Activated CD4-positive, alpha-beta T cell treated with anti-CD3 and anti-CD28 coated beads for 48 hours (primary cell): ENCODE measurements at regions not wholly inside any gene's neighbourhood (a gene's known extent, or its start where the extent isn't known, plus 50 kb on each side); places are given as distances from the start of the nearest gene placed in this dataset.

Experiments
- DNase-seq: peaks from one replicate; pipeline ENCODE4 v3.0.0-alpha.2; 2020

DNA sequence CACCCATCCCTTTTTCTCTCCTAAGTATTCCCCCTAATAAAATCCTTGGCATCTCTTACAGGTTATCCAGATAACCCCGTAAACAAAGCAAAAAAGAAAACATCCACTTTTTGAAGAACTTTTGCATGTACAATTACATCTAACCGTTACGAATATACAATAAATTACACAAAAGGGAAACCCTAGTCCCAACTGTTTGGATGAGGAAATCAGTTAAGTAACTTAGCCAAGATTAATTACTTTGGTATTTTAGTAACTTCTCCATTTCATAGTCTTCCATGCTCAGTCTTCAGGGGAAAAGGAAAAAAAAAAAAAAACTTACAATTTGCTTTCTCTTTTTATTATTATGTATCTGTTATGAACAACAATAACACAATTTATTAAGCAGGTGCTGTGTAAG is 212.9 kb downstream of the ACTL7B start:
- no peak for DNase-seq

DNA sequence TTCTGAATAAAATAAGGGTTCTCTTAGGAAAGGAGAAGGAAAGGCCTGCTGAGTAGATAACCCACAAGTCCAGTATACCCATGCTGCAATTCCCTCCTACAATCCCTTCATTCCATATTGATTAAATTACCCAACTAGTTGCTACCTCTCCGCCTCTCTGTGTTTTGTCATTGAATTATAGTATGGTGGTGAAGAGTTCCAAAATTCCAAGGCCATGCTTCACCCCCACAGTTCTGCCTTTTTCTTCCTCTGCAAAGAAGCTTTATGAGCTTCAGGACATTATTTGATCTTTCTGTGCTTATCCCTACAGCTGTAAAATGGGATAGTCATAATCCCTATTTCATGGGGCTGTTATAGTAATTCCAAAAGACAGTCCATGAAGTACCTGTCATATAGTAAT is 215.6 kb downstream of the ACTL7B start:
- no peak for DNase-seq

DNA sequence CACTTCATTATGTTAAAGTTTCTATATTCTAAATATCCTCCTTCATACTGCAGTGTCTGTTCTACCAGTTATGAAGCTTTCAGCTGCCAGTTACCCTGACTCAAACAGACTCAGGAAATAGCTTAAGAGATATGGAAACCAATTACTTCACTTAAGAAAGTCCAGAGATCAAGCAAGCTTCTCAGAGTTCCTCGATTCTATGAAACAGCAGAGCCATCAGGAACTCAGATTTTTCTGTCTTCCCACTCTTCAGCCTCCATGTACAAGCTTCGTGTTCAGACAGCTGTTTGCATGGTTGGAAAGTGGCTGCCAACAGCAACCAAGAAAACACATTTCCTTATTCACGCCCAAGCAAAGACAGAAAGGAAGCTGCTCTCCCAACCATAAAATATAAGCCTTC is 216.1 kb downstream of the ACTL7B start:
- DNase-seq, result no peak

DNA sequence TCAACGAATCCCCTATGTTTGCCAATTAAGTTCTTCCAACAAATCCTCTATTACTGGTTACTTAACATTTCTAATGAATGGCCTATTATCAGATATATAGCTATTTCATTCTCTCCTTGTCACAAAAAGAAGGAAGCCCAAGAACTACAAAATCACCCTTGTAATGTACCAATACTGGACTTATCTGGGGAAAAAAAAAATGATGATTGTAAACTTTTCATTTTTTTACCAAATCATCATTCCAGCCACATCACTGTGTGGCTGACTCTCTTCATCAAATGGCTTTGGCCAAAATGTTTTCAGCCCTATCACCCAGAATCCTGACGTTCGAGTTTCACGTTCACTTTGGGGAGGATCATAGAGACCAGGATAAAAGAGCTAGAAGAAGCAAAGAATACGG is 216.7 kb downstream of the ACTL7B start:
- no peak for DNase-seq

DNA sequence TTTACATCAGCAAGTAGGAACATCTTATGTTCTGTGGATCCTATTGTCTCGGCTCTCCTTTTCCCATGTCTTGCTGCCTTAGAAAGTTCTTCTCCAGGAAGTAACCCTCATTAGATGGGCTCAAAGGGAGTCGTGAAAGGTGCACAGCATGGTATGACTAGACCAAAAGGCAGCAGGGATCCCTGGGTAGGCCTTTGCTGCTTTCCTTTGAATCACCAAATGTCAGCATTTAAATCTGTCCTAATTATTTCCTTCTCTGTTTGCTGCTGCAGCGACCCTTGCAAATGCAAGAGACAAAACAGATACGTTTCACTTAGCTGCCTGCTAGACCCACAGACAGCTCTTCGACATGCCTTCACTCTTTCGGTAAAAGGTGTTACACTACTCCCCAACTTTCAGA is 218.4 kb downstream of the ACTL7B start:
- DNase-seq, result no peak

DNA sequence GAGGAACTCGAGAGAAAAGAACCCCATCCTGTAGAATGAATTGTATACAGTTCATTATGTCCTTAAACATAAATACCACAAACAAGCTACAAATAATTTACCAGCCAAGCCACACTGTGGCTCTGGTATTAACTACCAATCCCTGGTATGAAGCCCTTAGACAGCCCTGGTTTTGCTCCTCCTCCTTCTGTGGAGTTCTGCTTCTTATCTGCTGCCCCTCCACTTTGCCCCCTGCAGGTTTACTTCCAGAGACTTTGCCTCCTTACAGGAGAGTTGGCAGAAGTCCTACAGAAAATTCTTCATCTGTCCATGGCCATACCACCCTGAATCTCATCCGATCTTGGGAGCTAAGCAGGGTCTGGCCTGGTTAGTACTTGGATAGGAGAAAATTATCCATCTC is 219.8 kb downstream of the ACTL7B start:
- DNase-seq, result no peak

DNA sequence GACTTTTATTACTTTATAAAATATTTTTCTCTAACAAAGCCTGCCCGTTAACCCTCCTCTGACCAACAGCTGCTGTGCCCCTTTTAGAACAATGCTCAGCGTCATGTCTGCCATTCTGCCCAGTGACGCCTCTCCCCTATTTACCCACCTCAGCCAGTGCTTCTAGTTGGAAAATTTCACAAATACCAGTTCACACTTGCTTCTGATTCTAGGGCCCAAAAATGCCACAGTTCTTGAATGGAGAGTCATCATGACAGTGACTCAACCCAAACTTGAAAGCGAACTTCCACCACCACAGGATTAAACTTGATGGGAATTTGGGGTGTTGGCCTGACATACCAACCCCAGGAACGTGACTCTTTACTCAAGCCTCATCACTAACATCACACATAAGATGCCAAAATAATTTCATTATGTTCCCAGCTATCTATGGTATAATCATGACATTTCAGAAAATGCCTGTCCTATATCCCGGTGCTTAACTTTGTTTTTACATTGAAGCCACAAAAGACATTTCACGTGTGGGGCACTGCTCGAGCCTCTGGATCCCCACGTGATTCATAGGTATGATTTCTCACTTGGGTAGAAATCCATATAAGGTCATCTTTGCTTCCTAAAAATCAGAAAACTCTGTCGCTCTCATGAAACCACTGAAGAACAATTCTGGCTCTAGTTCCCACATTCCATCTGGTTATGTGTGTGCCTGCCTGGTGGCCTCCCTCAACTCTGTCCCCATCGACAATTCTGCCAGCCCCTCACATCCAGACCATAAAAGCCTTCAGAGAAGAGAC is 220.9 kb downstream of the ACTL7B start:
- DNase-seq, result no peak

DNA sequence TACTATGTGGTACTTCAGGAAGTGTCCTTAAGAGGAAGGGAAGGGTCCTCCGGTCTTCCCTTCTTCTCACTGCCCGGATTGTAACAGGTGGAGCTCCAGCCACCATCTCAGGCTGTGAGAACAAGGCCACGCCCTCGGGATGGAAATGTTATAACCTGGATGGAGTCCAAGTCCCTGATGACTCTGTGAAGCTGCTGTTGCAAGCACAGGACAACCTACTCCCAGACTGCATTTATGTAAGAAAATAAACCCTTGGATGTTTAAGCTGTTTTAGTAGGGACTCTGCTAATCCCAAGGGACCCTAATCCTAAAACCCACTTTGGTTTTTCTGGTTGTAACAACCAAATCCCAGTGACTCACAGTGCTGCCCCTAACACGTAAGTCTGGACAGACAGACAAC is 221.6 kb downstream of the ACTL7B start:
- no peak for DNase-seq

DNA sequence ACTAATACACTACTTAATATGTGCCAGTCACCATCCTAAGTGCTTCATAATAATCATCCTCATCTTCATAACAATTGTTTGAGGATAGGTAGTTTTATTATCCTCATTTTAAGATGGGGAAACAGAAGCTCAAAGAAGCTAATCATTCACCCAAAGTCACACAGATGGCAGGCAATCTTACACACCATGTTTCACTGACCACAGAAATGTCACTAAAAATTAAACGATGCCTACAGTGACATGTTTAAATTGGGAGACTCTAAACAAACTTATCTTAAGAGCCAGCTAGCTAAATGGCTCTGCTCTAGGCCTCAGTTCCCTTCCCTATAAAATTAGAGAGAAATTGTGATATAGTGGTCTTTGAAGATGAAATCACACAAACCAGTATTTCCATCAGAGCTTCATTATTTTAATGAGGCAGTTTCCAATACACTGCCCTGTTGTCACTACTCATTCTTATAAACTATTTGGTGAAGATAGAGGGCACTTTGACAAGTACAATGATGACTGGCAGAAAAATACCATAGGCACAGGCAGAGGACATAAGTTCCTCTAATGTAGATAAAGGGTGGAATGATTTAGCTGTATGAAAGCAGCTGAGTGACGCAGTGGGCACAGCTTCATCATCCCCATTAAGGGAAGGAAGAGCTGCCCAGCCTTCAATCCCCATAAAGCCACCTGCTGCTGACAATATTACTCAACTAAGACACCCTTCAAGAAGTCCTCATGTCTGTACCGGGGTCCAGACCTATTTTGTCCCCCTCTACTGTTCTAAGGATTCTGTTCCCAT is 224.1 kb downstream of the ACTL7B start:
- DNase-seq, result no peak

DNA sequence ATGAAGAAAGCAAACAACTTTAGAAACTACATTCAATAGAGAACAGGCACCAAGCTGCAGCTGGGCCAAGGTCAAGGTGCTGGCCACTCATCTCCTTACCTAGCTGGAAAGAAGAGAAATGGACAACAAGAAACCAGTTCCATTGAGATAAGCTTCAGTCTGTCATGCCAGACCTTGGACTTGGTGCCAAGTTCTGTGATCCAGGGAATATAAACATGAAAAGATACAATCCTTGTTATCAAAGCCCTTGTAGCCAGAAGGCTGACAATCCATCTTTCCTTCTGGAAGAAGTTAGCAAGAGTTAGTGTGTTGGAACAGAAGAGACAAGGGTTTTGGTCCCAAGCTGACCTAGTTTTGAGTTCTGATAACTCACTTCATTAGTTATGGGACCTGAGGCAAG is 227.5 kb downstream of the ACTL7B start:
- DNase-seq, result no peak

DNA sequence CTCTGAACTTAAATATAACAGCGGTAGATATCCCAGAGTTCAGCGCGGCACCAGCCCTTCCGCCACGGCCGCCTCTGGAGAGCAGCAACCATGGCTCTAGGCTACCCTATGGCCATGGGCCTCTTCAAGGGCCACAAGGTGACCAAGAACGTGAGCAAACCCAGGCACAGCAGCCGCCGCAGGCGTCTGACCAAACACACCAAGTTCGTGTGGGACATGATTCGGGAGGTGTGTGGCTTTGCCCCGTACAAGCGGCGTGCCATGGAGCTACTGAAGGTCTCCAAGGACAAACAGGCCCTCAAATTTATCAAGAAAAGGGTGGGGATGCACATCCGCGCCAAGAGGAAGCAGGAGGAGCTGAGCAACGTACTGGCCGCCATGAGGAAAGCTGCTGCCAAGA is 229.0 kb downstream of the ACTL7B start:
- no peak for DNase-seq

DNA sequence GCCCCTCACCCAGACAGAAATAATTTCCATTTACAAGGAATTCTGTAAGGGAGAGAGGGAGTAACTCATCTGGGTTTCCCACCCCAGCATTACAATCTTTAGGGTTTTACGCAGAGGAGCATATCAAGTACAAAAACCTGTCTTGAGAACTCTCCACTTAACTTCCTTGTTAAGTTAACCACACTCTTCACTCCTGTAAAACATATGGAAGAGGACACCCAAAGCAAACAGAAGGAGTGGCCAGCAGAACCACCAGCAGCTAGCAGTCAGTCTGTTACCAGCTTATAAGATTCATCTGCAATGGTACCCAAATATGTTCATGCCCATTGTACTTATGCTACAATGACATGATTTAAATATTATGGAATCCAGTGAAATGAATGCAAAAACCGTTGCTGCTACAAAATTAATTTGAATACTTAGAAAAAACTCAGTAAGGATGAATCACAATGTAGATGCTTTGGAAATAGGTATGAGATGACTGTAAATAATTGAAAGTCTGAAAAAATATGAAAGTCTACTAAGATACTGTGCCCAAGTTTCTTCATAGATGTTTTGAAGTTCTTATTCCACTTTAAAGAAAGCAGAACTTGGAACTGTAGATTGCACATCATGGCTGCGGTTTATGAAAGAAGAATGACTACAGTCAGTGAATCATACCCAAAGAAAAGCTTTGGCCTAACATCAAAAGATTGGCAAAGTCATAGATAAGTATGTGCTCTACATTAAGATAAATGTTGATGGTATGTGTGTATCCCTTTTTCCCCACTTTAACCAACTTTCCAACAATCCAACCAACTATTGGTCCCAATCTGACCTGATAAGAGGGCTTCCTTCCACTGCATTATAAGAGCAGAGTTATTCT is 233.6 kb downstream of the ACTL7B start:
- no peak for DNase-seq

DNA sequence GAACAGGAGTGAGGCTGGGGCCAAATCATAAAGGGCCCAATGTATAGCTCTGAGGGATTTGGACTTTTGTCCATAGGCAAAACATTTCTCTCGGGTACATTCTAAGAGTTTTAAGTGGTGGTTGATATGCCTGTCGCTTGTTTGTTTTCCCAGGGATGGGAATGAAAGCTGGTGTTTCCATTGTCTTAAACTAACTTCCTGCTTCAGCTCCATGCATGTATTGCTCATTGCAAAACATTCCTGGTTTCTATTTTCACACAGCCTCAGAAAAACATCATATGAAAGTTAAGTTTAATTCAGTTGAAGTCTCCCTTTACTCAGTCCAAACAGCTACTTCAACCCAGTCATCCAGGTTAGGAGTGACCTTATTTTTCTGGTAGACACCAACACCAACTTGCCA is 235.0 kb downstream of the ACTL7B start:
- DNase-seq, result no peak

DNA sequence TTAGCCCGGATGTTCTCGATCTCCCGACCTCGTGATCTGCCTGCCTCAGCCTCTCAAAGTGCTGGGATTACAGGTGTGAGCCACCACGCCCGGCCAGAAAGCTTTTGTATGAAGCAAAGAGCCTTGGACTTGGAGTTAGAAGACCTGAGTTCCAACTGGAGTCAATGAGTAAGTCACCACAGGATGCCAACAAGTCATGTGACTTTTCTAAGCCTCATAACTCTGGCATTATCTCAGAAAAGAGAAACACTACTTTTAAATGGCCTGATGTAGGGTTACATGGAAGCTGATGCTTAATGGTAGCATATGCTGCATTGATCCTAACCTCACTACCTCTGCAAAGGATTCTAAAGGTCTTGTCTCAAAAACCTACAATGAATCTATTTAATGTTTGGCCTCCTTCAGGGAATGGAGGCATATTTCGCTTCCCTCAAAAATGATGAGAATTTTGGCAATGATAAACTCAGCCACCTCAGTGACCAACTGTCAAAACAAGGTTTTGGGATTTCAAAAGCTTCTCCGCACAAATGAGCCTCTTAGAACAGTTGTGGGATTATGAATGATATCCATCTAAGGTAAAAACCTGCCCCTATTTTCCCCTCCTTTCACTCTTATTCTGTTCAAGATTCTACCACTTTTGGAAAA is 236.8 kb downstream of the ACTL7B start:
- no peak for DNase-seq

DNA sequence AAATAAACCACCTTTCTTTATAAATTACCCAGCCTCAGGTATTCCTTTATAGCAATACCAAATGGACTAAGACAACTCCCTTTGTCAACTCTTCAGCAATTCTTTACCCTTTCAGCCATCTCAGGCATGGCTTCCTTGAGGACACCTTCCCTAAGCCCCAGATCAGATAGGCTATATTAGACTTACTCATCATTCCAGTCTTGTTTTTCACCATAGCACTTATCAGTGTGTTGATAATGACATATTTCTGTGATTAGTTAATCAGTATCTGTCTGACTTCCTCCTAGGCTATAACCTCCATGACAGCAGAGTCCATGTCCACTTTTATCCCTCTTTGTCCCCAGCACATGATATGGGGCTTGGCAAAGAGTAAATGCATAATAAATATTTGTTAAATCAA is 238.1 kb downstream of the ACTL7B start:
- DNase-seq, result no peak

DNA sequence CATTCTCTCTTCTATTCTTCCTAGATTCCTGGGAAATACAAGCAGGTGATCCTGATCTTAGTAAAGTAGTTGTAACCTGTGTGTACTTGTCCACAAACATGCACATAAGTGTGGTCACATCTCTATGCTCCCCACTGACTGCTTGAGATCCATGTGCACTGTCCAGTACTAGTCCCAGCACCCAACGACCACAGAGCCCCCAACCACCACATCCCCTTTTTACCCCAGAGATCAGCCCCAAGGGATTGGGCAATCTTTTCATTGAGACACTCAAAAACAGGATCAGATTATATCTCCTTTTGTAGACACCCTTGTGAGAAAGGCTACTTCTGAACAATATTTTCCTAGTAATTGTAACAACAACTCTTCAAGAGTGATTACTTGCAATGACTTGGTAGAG is 240.6 kb downstream of the ACTL7B start:
- DNase-seq, result no peak

DNA sequence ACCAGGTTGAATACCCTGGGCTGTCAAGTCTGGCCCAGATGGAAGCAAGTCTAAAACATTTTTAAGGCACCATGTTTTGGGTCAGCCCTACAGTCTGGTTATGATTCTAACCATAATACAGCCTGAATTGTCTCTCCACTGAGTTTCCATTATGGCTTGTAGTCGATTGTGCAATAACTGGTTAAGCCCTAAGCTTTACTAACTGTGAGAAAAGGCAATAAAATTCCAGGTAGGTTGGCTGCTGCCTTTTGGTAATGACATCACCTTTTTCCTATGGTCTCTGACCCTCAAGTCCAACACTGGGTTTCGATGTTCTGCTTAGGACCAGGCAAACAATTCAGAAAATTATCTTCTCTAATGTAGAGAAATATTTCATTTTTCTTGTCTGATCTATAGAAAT is 243.3 kb downstream of the ACTL7B start:
- DNase-seq, result no peak

DNA sequence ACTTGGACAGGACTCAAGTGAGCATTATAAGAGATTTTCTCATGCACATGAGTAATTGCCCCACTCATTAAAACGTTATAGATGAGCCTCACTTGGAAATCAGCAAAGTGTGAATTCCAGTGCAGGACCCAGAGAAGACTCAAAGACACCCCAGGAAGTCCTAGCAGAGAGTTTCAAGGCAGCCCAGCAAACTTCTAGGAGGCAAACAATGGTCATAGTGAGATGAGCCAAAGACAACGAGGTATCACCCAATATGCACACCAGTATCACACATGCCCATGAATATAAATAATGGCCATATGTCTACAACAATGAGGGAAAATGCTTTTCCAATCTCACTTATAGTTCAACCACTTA is 245.9 kb downstream of the ACTL7B start:
- no peak for DNase-seq

DNA sequence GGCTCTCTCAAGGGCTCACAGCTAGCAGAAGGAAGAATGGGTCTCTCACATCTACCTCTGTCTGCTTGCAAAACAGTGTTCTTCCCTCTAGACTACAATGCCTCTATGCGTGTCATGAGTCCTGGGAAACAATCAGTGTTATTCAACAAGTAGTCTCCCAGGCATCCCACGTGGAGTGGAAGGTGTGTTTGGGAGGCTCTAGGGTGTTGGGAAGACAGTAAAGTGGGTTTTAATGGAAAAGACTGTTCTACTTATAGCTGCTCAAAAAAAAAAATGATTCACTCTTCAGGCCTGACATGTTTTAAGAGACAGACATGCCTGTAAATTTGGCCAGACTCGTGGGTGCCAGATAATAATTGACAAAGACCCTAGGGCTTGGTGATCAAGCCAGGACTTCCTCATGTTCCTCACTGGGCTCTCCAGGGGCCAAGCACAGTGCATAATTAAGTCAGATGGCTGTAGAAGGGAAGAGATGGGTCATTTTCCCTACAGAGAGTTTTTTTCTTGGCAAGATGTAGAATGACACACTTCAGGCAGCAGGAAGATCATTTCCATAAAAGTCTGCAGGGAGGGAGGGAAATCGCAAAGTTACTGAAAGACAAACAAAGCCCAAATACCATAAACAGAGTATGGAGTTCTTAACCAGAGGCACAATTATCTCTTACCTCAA is 246.4 kb downstream of the ACTL7B start:
- DNase-seq, result no peak

DNA sequence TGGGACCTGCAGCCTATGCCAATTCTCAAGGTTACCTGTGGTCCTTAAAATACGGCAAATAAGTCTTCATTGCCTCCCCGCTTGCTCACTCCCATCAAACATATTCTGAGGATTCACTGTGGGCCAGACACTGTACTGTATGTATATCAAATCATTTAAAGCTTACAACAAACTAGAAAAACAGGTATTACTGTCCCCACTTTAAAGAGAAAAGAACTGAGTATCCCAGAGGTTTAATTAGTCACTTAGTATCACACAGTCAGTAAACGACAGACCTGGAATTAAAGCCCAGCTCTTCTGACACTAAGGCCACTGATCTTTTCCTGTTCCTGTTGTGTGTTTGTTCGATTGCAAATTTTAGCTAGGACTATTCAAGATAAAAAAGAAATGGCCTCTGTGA is 248.2 kb downstream of the ACTL7B start:
- no peak for DNase-seq

DNA sequence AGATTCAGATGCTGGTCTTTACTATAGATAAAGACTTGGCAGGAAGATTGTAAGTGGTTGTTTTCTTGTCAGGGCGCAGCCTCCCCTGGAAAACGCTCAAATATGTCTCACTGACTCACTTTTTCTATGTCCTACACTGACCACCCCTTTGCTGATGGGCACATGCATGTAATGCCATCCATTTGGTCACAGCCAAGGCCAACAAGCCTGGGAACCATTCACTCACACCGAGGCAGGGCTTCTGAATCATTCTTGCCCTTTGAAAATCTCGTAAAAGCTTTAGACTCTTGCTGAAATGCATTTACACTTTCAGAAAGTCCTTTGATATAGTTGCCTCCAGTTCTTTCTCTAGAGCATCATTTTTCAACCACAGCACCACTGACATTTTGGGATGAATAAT is 249.4 kb downstream of the ACTL7B start:
- no peak for DNase-seq

DNA sequence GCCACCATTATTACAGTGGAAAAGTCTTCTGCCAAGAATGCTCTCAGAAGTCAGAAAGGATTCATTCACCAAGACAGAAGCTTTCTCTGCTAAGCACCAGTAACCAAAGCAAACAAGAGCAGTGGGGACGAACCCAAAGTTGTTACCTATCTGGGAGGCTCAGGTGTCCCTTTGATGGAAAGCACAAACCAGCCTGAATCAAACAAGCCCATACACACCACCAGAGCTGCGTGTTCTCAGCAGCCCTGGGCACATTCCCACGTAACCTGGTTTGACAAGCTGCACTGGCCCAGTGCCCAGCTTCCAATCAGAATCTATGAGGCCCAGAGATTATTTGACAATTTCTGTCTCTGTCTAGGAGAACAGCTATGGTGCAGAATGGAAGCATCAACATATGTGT is 252.6 kb downstream of the ACTL7B start:
- DNase-seq, result no peak

DNA sequence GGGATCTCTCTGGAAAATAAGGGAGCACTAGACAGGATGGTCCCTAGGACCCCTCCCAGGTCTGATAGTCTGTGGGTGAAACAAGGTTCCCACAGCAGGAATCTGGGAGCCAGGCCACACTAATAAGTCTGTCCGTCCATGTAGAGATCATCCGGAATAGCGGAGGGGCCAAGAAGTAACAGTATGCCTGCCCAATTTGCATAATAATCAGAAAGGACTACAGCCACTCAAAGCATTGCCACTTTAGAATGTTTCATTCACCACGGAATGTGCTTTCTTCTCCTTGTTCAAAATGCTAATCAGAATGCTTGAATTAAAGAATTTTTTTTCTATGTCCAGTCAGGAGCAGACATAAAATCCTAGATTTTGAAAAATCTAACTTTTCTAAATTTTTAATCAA is 254.9 kb downstream of the ACTL7B start:
- DNase-seq, result no peak
